ENCODE measurements at regions not wholly inside any gene's neighbourhood (a gene's known extent, or its start where the extent isn't known, plus 50 kb on each side); places are given as distances from the start of the nearest gene placed in this dataset.

GRCh38 chr18:30103881-30104280, 938.7 kb downstream of the DSC3 start:
- TF ChIP-seq CTCF (IDR thresholded peaks at IDR 0.05; ENCODE audit: insufficient read depth, low read depth, low read length, missing control alignments), result no peak
- H3K4me3 ChIP-seq (ENCODE audit: low read depth, low read length), result no peak overlapping the region
- no peak for DNase-seq (ENCODE audit: low read depth)

GRCh38 chr18:30096796-30097195, 945.7 kb downstream of the DSC3 start:
- no peak overlapping the region for H3K4me3 ChIP-seq (ENCODE audit: low read depth, low read length)
- DNase-seq (ENCODE audit: low read depth), result no peak
- TF ChIP-seq CTCF (IDR thresholded peaks at IDR 0.05; ENCODE audit: insufficient read depth, low read depth, low read length, missing control alignments), result no peak

GRCh38 chr18:30094556-30094955, 948.0 kb downstream of the DSC3 start:
- TF ChIP-seq CTCF (IDR thresholded peaks at IDR 0.05; ENCODE audit: insufficient read depth, low read depth, low read length, missing control alignments), result no peak
- H3K4me3 ChIP-seq (ENCODE audit: low read depth, low read length), result no peak overlapping the region
- no peak for DNase-seq (ENCODE audit: low read depth)

- no peak for TF ChIP-seq CTCF (IDR thresholded peaks at IDR 0.05; ENCODE audit: insufficient read depth, low read depth, low read length, missing control alignments)
- no peak for DNase-seq (ENCODE audit: low read depth)
- no peak overlapping the region for H3K4me3 ChIP-seq (ENCODE audit: low read depth, low read length)
Measured at GRCh38 chr18:30093376-30093775, 949.2 kb downstream of the DSC3 start.

- DNase-seq (ENCODE audit: low read depth), result no peak
Measured at GRCh38 chr18:30088238-30089015, 954.1 kb downstream of the DSC3 start.

DNA sequence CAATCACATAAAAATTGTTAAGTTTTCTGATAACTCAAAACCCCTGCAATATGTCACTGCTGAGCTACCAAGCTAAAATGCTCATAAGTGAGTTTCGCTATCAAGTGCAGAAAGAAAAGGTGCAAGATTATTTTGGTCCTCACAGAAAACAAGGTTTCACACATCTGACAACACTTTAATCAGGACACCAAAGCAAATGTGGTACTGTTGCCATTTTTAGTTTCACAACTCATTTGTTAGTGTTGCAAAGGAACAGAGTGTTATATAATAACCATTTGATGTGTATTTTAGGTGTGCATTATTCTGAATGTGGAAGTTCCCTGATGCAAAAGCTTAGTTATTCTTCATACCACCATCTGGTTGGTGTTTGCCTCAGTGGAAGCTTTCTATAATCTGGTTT, 956.2 kb downstream of the DSC3 start:
- no peak for DNase-seq (ENCODE audit: low read depth)
- no peak overlapping the region for H3K4me3 ChIP-seq (ENCODE audit: low read depth, low read length)
- TF ChIP-seq CTCF (IDR thresholded peaks at IDR 0.05; ENCODE audit: insufficient read depth, low read depth, low read length, missing control alignments), result no peak

More at GRCh38 chr18:30088238-30089015, 954.1 kb downstream of the DSC3 start:
- no peak for TF ChIP-seq CTCF (IDR thresholded peaks at IDR 0.05; ENCODE audit: insufficient read depth, low read depth, low read length, missing control alignments)
- no peak overlapping the region for H3K4me3 ChIP-seq (ENCODE audit: low read depth, low read length)

- no peak for DNase-seq (ENCODE audit: low read depth)
- no peak for TF ChIP-seq CTCF (IDR thresholded peaks at IDR 0.05; ENCODE audit: insufficient read depth, low read depth, low read length, missing control alignments)
- H3K4me3 ChIP-seq (ENCODE audit: low read depth, low read length), result no peak overlapping the region
Measured at GRCh38 chr18:30081122-30081521, 961.4 kb downstream of the DSC3 start.

Measured in GM12865 (cell line).